GM23338 (cell line): ENCODE measurements at regions not wholly inside any gene's neighbourhood (a gene's known extent, or its start where the extent isn't known, plus 50 kb on each side); places are given as distances from the start of the nearest gene placed in this dataset.

Source experiments
- ATAC-seq: fragments of 200-7000 bp; cut with Tn5 transposase; 3 replicates; pipeline ENCODE4 v1.9.1; 2020
- DNase-seq: peaks from one replicate; pipeline ENCODE4 v3.0.0-alpha.2; 2015; ENCODE audit warnings: low spot score
- H2AFZ ChIP-seq: fragments of 200-600 bp; sonication (generic); 2 replicates; pipeline ENCODE4 v1.8.0; 2016; ENCODE audit warnings: antibody characterized with exemption, mild to moderate bottlenecking, moderate library complexity
- H3F3A ChIP-seq: fragments of 200-600 bp; sonication (generic); replicated peaks from 2 replicates; pipeline ENCODE4 v1.8.0; 2017; ENCODE audit warnings: antibody characterized with exemption, mixed run types, low read depth
- H3K27ac ChIP-seq: fragments of 200-600 bp; sonication (generic); 2 replicates; pipeline ENCODE4 v1.6.1; 2016; ENCODE audit warnings: low read depth
- H3K27me3 ChIP-seq: fragments of 200-600 bp; sonication (generic); 2 replicates; pipeline ENCODE4 v1.8.0; 2016; ENCODE audit warnings: mild to moderate bottlenecking, mixed run types, moderate library complexity; ENCODE audit not compliant: insufficient read depth
- H3K36me3 ChIP-seq: fragments of 200-600 bp; sonication (generic); 2 replicates; pipeline ENCODE4 v1.8.0; 2016; ENCODE audit warnings: mild to moderate bottlenecking; ENCODE audit not compliant: insufficient read depth
- H3K4me1 ChIP-seq: fragments of 200-600 bp; sonication (generic); 2 replicates; pipeline ENCODE4 v1.8.0; 2016; ENCODE audit warnings: mild to moderate bottlenecking, moderate library complexity; ENCODE audit not compliant: insufficient read depth
- H3K4me2 ChIP-seq: fragments of 200-600 bp; sonication (generic); 2 replicates; pipeline ENCODE4 v1.7.1; 2017; ENCODE audit warnings: mixed run types
- H3K4me3 ChIP-seq: fragments of 200-600 bp; sonication (generic); 2 replicates; pipeline ENCODE4 v1.6.1; 2016; ENCODE audit warnings: mixed run types
- H3K79me2 ChIP-seq: fragments of 200-600 bp; sonication (generic); replicated peaks from 2 replicates; pipeline ENCODE4 v1.8.0; 2017; ENCODE audit warnings: mild to moderate bottlenecking; ENCODE audit not compliant: insufficient read depth
- H3K9me2 ChIP-seq: fragments of 200-600 bp; sonication (generic); 2 replicates; pipeline ENCODE4 v1.8.0; 2017; ENCODE audit not compliant: insufficient read depth
- H4K20me1 ChIP-seq: fragments of 200-600 bp; sonication (generic); replicated peaks from 2 replicates; pipeline ENCODE4 v1.8.0; 2017; ENCODE audit warnings: mild to moderate bottlenecking; ENCODE audit not compliant: insufficient read depth
- H3K27ac Mint-ChIP-seq: 2 replicates; pipeline ENCODE4 v1.8.0; 2020; ENCODE audit warnings: inconsistent platforms, mild to moderate bottlenecking, moderate library complexity, mixed read lengths
- H3K27me3 Mint-ChIP-seq: 3 replicates; pipeline ENCODE4 v1.8.0; 2022; ENCODE audit warnings: low read depth, mild to moderate bottlenecking, moderate library complexity, mixed read lengths, inconsistent platforms; ENCODE audit not compliant: insufficient read depth, poor library complexity
- H3K36me3 Mint-ChIP-seq: 3 replicates; pipeline ENCODE4 v1.8.0; 2021; ENCODE audit warnings: low read depth, mild to moderate bottlenecking, inconsistent platforms, moderate library complexity, mixed read lengths
- H3K4me1 Mint-ChIP-seq: 3 replicates; pipeline ENCODE4 v1.8.0; 2020; ENCODE audit warnings: mild to moderate bottlenecking, inconsistent platforms, mixed read lengths
- H3K4me3 Mint-ChIP-seq: 3 replicates; pipeline ENCODE4 v1.8.0; 2021; ENCODE audit warnings: moderate library complexity, mild to moderate bottlenecking, inconsistent platforms, mixed read lengths
- H3K9me3 Mint-ChIP-seq: 3 replicates; pipeline ENCODE4 v1.8.0; 2020; ENCODE audit warnings: moderate library complexity, mild to moderate bottlenecking, inconsistent platforms, mixed read lengths
- CREB1 ChIP-seq: fragments of 250-450 bp; sonication (Bioruptor Pico); IDR thresholded peaks from 2 replicates; pipeline ENCODE4 v1.5.0; 2020; ENCODE audit warnings: low read depth, mild to moderate bottlenecking, moderate library complexity
- EZH2 ChIP-seq: fragments of 200-600 bp; sonication (generic); IDR thresholded peaks from one replicate; pipeline ENCODE4 v1.8.0; 2017; ENCODE audit warnings: antibody characterized with exemption, mild to moderate bottlenecking, low read depth; ENCODE audit not compliant: unreplicated experiment
- EZH2phosphoT487 ChIP-seq: fragments of 200-600 bp; sonication (generic); IDR thresholded peaks from one replicate; pipeline ENCODE4 v1.8.1; 2018; ENCODE audit warnings: antibody characterized with exemption; ENCODE audit not compliant: unreplicated experiment
- JUNB ChIP-seq: IDR thresholded peaks from one replicate; pipeline ENCODE4 v1.6.1; 2016; ENCODE audit warnings: antibody characterized with exemption; ENCODE audit not compliant: unreplicated experiment
- NANOG ChIP-seq: IDR thresholded peaks from 2 replicates; pipeline ENCODE4 v1.6.1; 2016; ENCODE audit warnings: antibody characterized with exemption, borderline replicate concordance
- POLR2AphosphoS5 ChIP-seq: IDR thresholded peaks from 2 replicates; pipeline ENCODE4 v1.6.1; 2016; ENCODE audit warnings: antibody characterized with exemption, low read depth
- STAT1 ChIP-seq: IDR thresholded peaks from one replicate; pipeline ENCODE4 v1.6.1; 2016; ENCODE audit warnings: antibody characterized with exemption; ENCODE audit not compliant: unreplicated experiment
- ZNF114 ChIP-seq: fragments of 250-450 bp; sonication (Bioruptor Pico); IDR thresholded peaks from 2 replicates; pipeline ENCODE4 v1.5.0; 2020; ENCODE audit warnings: mild to moderate bottlenecking, moderate library complexity
- ZNF331 ChIP-seq: fragments of 250-450 bp; sonication (Bioruptor Pico); IDR thresholded peaks from 2 replicates; pipeline ENCODE4 v1.5.0; 2020; ENCODE audit warnings: low read depth, mild to moderate bottlenecking, moderate library complexity
- TF ChIP-seq, protein P1 (sequence below): IDR thresholded peaks from one replicate; pipeline ENCODE4 v1.6.1; 2018; ENCODE audit warnings: antibody characterized with exemption; ENCODE audit not compliant: unreplicated experiment
- TF ChIP-seq, protein P2 (sequence below): fragments of 250-450 bp; sonication (Bioruptor Pico); IDR thresholded peaks from 2 replicates; pipeline ENCODE4 v1.5.0; 2020; ENCODE audit warnings: mild to moderate bottlenecking, moderate library complexity
- TF ChIP-seq, protein P3 (sequence below): IDR thresholded peaks from 2 replicates; pipeline ENCODE4 v1.6.1; 2016; ENCODE audit warnings: antibody characterized with exemption
- TF ChIP-seq, protein P4 (sequence below), 2 experiments: fragments of 200-600 bp in 1 of 2; sonication (generic) in 1 of 2; conservative IDR thresholded peaks; 2 replicates each; pipeline versions ENCODE4 v1.5.1 to v1.6.1; 2016 to 2017; ENCODE audit warnings: antibody characterized with exemption in 2 of 2, low read depth in 2 of 2, mild to moderate bottlenecking in 2 of 2, moderate library complexity in 1 of 2

DNA sequence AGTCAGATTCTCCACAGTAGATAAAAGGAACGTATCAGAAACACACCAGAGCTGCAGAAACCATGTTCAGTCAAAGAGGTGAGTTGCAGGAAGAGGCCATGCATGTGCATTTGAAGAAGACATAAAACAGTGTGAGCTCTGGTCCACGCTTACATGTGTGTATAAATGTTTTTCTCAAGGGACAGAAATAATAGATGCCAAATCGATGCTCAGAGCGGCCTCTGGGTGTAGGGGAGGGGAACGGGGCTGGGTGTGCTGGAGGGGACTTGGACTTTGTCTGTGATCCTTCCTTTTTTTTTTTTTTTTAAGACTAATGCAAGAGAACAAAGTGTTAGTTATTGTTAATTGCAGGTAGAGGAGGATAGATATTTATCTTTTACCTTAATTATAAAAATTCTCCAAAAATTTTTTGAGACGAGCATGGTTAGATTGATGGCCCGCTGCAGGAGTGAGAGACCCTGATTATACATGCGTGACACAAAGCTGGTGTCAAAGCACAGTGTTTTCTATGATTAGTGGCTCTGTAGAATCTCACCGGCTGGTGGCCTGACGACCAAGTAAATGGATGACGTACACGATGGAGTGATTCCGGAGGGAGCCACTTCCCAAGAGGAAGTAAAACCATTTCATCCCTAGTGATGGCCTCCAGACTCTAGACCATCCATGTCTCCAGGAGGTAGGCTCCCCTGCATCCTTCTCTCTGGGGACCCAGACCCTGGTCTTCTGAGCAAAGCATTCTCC, 240.2 kb downstream of the ENGASE start:
- H3K9me2 ChIP-seq: no peaks in the 10 kb centered on the region
- TF ChIP-seq, protein P1, sequence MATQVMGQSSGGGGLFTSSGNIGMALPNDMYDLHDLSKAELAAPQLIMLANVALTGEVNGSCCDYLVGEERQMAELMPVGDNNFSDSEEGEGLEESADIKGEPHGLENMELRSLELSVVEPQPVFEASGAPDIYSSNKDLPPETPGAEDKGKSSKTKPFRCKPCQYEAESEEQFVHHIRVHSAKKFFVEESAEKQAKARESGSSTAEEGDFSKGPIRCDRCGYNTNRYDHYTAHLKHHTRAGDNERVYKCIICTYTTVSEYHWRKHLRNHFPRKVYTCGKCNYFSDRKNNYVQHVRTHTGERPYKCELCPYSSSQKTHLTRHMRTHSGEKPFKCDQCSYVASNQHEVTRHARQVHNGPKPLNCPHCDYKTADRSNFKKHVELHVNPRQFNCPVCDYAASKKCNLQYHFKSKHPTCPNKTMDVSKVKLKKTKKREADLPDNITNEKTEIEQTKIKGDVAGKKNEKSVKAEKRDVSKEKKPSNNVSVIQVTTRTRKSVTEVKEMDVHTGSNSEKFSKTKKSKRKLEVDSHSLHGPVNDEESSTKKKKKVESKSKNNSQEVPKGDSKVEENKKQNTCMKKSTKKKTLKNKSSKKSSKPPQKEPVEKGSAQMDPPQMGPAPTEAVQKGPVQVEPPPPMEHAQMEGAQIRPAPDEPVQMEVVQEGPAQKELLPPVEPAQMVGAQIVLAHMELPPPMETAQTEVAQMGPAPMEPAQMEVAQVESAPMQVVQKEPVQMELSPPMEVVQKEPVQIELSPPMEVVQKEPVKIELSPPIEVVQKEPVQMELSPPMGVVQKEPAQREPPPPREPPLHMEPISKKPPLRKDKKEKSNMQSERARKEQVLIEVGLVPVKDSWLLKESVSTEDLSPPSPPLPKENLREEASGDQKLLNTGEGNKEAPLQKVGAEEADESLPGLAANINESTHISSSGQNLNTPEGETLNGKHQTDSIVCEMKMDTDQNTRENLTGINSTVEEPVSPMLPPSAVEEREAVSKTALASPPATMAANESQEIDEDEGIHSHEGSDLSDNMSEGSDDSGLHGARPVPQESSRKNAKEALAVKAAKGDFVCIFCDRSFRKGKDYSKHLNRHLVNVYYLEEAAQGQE: no peak
- TF ChIP-seq EZH2 (no peak), ZNF114 (no peak), JUNB (no peak), STAT1 (no peak), NANOG (no peak), POLR2AphosphoS5 (no peak), CREB1 (CRISPR knock-in tag) (no peak), EZH2phosphoT487 (no peak), ZNF331 (CRISPR knock-in tag) (no peak)
- TF ChIP-seq, protein P2, sequence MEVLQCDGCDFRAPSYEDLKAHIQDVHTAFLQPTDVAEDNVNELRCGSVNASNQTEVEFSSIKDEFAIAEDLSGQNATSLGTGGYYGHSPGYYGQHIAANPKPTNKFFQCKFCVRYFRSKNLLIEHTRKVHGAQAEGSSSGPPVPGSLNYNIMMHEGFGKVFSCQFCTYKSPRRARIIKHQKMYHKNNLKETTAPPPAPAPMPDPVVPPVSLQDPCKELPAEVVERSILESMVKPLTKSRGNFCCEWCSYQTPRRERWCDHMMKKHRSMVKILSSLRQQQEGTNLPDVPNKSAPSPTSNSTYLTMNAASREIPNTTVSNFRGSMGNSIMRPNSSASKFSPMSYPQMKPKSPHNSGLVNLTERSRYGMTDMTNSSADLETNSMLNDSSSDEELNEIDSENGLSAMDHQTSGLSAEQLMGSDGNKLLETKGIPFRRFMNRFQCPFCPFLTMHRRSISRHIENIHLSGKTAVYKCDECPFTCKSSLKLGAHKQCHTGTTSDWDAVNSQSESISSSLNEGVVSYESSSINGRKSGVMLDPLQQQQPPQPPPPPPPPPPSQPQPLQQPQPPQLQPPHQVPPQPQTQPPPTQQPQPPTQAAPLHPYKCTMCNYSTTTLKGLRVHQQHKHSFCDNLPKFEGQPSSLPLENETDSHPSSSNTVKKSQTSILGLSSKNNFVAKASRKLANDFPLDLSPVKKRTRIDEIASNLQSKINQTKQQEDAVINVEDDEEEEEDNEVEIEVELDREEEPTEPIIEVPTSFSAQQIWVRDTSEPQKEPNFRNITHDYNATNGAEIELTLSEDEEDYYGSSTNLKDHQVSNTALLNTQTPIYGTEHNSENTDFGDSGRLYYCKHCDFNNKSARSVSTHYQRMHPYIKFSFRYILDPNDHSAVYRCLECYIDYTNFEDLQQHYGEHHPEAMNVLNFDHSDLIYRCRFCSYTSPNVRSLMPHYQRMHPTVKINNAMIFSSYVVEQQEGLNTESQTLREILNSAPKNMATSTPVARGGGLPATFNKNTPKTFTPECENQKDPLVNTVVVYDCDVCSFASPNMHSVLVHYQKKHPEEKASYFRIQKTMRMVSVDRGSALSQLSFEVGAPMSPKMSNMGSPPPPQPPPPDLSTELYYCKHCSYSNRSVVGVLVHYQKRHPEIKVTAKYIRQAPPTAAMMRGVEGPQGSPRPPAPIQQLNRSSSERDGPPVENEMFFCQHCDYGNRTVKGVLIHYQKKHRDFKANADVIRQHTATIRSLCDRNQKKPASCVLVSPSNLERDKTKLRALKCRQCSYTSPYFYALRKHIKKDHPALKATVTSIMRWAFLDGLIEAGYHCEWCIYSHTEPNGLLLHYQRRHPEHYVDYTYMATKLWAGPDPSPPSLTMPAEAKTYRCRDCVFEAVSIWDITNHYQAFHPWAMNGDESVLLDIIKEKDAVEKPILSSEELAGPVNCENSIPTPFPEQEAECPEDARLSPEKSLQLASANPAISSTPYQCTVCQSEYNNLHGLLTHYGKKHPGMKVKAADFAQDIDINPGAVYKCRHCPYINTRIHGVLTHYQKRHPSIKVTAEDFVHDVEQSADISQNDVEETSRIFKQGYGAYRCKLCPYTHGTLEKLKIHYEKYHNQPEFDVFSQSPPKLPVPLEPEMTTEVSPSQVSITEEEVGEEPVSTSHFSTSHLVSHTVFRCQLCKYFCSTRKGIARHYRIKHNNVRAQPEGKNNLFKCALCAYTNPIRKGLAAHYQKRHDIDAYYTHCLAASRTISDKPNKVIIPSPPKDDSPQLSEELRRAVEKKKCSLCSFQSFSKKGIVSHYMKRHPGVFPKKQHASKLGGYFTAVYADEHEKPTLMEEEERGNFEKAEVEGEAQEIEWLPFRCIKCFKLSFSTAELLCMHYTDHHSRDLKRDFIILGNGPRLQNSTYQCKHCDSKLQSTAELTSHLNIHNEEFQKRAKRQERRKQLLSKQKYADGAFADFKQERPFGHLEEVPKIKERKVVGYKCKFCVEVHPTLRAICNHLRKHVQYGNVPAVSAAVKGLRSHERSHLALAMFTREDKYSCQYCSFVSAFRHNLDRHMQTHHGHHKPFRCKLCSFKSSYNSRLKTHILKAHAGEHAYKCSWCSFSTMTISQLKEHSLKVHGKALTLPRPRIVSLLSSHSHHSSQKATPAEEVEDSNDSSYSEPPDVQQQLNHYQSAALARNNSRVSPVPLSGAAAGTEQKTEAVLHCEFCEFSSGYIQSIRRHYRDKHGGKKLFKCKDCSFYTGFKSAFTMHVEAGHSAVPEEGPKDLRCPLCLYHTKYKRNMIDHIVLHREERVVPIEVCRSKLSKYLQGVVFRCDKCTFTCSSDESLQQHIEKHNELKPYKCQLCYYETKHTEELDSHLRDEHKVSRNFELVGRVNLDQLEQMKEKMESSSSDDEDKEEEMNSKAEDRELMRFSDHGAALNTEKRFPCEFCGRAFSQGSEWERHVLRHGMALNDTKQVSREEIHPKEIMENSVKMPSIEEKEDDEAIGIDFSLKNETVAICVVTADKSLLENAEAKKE (CRISPR knock-in tag): no peak
- TF ChIP-seq, protein P3, sequence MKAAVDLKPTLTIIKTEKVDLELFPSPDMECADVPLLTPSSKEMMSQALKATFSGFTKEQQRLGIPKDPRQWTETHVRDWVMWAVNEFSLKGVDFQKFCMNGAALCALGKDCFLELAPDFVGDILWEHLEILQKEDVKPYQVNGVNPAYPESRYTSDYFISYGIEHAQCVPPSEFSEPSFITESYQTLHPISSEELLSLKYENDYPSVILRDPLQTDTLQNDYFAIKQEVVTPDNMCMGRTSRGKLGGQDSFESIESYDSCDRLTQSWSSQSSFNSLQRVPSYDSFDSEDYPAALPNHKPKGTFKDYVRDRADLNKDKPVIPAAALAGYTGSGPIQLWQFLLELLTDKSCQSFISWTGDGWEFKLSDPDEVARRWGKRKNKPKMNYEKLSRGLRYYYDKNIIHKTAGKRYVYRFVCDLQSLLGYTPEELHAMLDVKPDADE: no peak
- TF ChIP-seq, protein P4, sequence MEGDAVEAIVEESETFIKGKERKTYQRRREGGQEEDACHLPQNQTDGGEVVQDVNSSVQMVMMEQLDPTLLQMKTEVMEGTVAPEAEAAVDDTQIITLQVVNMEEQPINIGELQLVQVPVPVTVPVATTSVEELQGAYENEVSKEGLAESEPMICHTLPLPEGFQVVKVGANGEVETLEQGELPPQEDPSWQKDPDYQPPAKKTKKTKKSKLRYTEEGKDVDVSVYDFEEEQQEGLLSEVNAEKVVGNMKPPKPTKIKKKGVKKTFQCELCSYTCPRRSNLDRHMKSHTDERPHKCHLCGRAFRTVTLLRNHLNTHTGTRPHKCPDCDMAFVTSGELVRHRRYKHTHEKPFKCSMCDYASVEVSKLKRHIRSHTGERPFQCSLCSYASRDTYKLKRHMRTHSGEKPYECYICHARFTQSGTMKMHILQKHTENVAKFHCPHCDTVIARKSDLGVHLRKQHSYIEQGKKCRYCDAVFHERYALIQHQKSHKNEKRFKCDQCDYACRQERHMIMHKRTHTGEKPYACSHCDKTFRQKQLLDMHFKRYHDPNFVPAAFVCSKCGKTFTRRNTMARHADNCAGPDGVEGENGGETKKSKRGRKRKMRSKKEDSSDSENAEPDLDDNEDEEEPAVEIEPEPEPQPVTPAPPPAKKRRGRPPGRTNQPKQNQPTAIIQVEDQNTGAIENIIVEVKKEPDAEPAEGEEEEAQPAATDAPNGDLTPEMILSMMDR (conservative IDR thresholded peaks at IDR 0.05; ENCODE audit: low read depth in 2 of 2): no peak
- H3K36me3 Mint-ChIP-seq: no peaks in the 10 kb centered on the region
- peaks cover 24% of the 10 kb centered on the region for H3K4me1 Mint-ChIP-seq
- H3K4me1 ChIP-seq: peaks cover 7% of the 10 kb centered on the region; the same call in 1 of the 2 replicates
- H3K27me3 Mint-ChIP-seq: peaks cover under 1% of the 10 kb centered on the region
- H4K20me1 ChIP-seq: no peaks in the 10 kb centered on the region
- no peaks in the 10 kb centered on the region for H3K9me3 Mint-ChIP-seq
- H3K4me2 ChIP-seq: no peak overlapping the region
- no peak overlapping the region for H3K27ac ChIP-seq
- no peak overlapping the region; the same call in 2 of the 3 replicates for H3K4me3 Mint-ChIP-seq
- H2AFZ ChIP-seq: peak overlapping the region; percentile 72; the same call in 1 of the 2 replicates
- H3K27me3 ChIP-seq: no peaks in the 10 kb centered on the region
- no peaks in the 10 kb centered on the region for H3F3A ChIP-seq
- no peaks in the 10 kb centered on the region for H3K79me2 ChIP-seq
- H3K27ac Mint-ChIP-seq: no peak overlapping the region
- no peaks in the 10 kb centered on the region for H3K36me3 ChIP-seq
- DNase-seq: no peak
- H3K4me3 ChIP-seq: no peak overlapping the region
- no peak for ATAC-seq
